H4 (cell line): ENCODE measurements at regions not wholly inside any gene's neighbourhood (a gene's known extent, or its start where the extent isn't known, plus 50 kb on each side); places are given as distances from the start of the nearest gene placed in this dataset.
"Not testable (repeated sequence)": the region's sequence is repeated elsewhere in the genome, so short reads cannot be mapped to it uniquely, and the experiment has no call there.

Experiments used
- DNase-seq: peaks from one replicate; pipeline ENCODE4 v3.0.0-alpha.2; 2015; ENCODE audit warnings: low spot score

- DNase-seq = peak; percentile 84
Measured at GRCh38 chr7:119270045-119270464, 1002.9 kb upstream of the KCND2 start.

GRCh38 chr7:119270644-119271043 lies 1002.3 kb upstream of the KCND2 start:
- no peak for DNase-seq

GRCh38 chr7:119271147-119271779 lies 1001.7 kb upstream of the KCND2 start:
- no peak for DNase-seq

- no peak for DNase-seq
Measured at GRCh38 chr7:119281181-119281846, 991.7 kb upstream of the KCND2 start.

GRCh38 chr7:119283353-119283752 lies 989.6 kb upstream of the KCND2 start:
- no peak for DNase-seq

GRCh38 chr7:119288416-119288815 lies 984.6 kb upstream of the KCND2 start:
- DNase-seq = no peak

- DNase-seq = not testable (repeated sequence)
Measured at GRCh38 chr7:119300341-119300740, 972.6 kb upstream of the KCND2 start.

GRCh38 chr7:119320316-119320715 lies 952.7 kb upstream of the KCND2 start:
- peak; percentile 6 for DNase-seq

GRCh38 chr7:119329715-119330114 lies 943.3 kb upstream of the KCND2 start:
- DNase-seq = no peak

GRCh38 chr7:119335405-119335804 lies 937.6 kb upstream of the KCND2 start:
- DNase-seq = no peak

- DNase-seq = no peak
Measured at GRCh38 chr7:119341822-119342221, 931.2 kb upstream of the KCND2 start.

GRCh38 chr7:119343289-119343688 lies 929.7 kb upstream of the KCND2 start:
- no peak for DNase-seq

GRCh38 chr7:119344466-119344865 lies 928.5 kb upstream of the KCND2 start:
- no peak for DNase-seq

- DNase-seq = no peak
Measured at GRCh38 chr7:119348491-119348890, 924.5 kb upstream of the KCND2 start.

GRCh38 chr7:119350334-119350733 lies 922.6 kb upstream of the KCND2 start:
- DNase-seq = no peak

GRCh38 chr7:119351320-119351719 lies 921.7 kb upstream of the KCND2 start:
- no peak for DNase-seq

- DNase-seq = no peak
Measured at GRCh38 chr7:119374436-119374835, 898.5 kb upstream of the KCND2 start.

GRCh38 chr7:119377861-119378260 lies 895.1 kb upstream of the KCND2 start:
- DNase-seq = no peak

GRCh38 chr7:119382726-119383125 lies 890.2 kb upstream of the KCND2 start:
- no peak for DNase-seq

GRCh38 chr7:119395024-119395423 lies 878.0 kb upstream of the KCND2 start:
- no peak for DNase-seq

- no peak for DNase-seq
Measured at GRCh38 chr7:119397156-119397555, 875.8 kb upstream of the KCND2 start.

- DNase-seq = no peak
Measured at GRCh38 chr7:119408596-119408995, 864.4 kb upstream of the KCND2 start.

- DNase-seq = no peak
Measured at GRCh38 chr7:119413314-119413805, 859.6 kb upstream of the KCND2 start.

- no peak for DNase-seq
Measured at GRCh38 chr7:119415682-119416081, 857.3 kb upstream of the KCND2 start.
